ENCODE measurements at regions not wholly inside any gene's neighbourhood (a gene's known extent, or its start where the extent isn't known, plus 50 kb on each side); places are given as distances from the start of the nearest gene placed in this dataset.
"Not testable (repeated sequence)": the region's sequence is repeated elsewhere in the genome, so short reads cannot be mapped to it uniquely, and the experiment has no call there.

- DNase-seq (ENCODE audit: low read depth, low spot score): no peak
- TF ChIP-seq ZNF274 (IDR thresholded peaks at IDR 0.05; ENCODE audit: low read depth, low read length): no peak
- TF ChIP-seq YY1 (IDR thresholded peaks at IDR 0.05; ENCODE audit: insufficient read depth, insufficient read length): no peak
- TF ChIP-seq SUZ12 (IDR thresholded peaks at IDR 0.05; ENCODE audit: extremely low read depth, insufficient read depth, insufficient read length): no peak
- no peaks in the 10 kb centered on the region for H3K27me3 ChIP-seq (ENCODE audit: insufficient read depth, insufficient read length)
- H3K36me3 ChIP-seq (ENCODE audit: insufficient read depth, insufficient read length, low read length): no peaks in the 10 kb centered on the region
- H3K4me3 ChIP-seq (ENCODE audit: insufficient read length, low read depth): no peak overlapping the region
- no peak overlapping the region for H3K9ac ChIP-seq (ENCODE audit: insufficient read length, low read depth)
- H3K9me3 ChIP-seq (ENCODE audit: insufficient read depth, low read length): no peaks in the 10 kb centered on the region
- H3K4me1 ChIP-seq (ENCODE audit: insufficient read depth, insufficient read length): no peaks in the 10 kb centered on the region
Observed at GRCh38 chr6:135116571-135116970, 61.9 kb upstream of the HBS1L start.

- Histone ChIP-seq H3K9me3 (ENCODE audit: insufficient read depth, low read length) (no peaks in the 10 kb centered on the region), H3K36me3 (ENCODE audit: insufficient read depth, insufficient read length, low read length) (no peaks in the 10 kb centered on the region), H3K9ac (ENCODE audit: insufficient read length, low read depth) (no peak overlapping the region), H3K27me3 (ENCODE audit: insufficient read depth, insufficient read length) (no peaks in the 10 kb centered on the region), H3K4me3 (ENCODE audit: insufficient read length, low read depth) (no peak overlapping the region), H3K4me1 (ENCODE audit: insufficient read depth, insufficient read length) (no peaks in the 10 kb centered on the region)
- DNase-seq (ENCODE audit: low read depth, low spot score): no peak
- TF ChIP-seq SUZ12 (IDR thresholded peaks at IDR 0.05; ENCODE audit: extremely low read depth, insufficient read depth, insufficient read length) (no peak), ZNF274 (IDR thresholded peaks at IDR 0.05; ENCODE audit: low read depth, low read length) (no peak), YY1 (IDR thresholded peaks at IDR 0.05; ENCODE audit: insufficient read depth, insufficient read length) (no peak)
Observed at GRCh38 chr6:135115834-135116233, 61.2 kb upstream of the HBS1L start.

- H3K4me1 ChIP-seq (ENCODE audit: insufficient read depth, insufficient read length): no peaks in the 10 kb centered on the region
- H3K27me3 ChIP-seq (ENCODE audit: insufficient read depth, insufficient read length): no peaks in the 10 kb centered on the region
- no peaks in the 10 kb centered on the region for H3K9me3 ChIP-seq (ENCODE audit: insufficient read depth, low read length)
- no peaks in the 10 kb centered on the region for H3K36me3 ChIP-seq (ENCODE audit: insufficient read depth, insufficient read length, low read length)
- TF ChIP-seq SUZ12 (IDR thresholded peaks at IDR 0.05; ENCODE audit: extremely low read depth, insufficient read depth, insufficient read length): no peak
- no peak overlapping the region for H3K4me3 ChIP-seq (ENCODE audit: insufficient read length, low read depth)
- no peak for DNase-seq (ENCODE audit: low read depth, low spot score)
- no peak overlapping the region for H3K9ac ChIP-seq (ENCODE audit: insufficient read length, low read depth)
Observed at GRCh38 chr6:135115411-135115810, 60.8 kb upstream of the HBS1L start.

- no peaks in the 10 kb centered on the region for H3K4me1 ChIP-seq (ENCODE audit: insufficient read depth, insufficient read length)
- no peak for TF ChIP-seq YY1 (IDR thresholded peaks at IDR 0.05; ENCODE audit: insufficient read depth, insufficient read length)
- no peak for TF ChIP-seq SUZ12 (IDR thresholded peaks at IDR 0.05; ENCODE audit: extremely low read depth, insufficient read depth, insufficient read length)
- H3K9me3 ChIP-seq (ENCODE audit: insufficient read depth, low read length): no peaks in the 10 kb centered on the region
- H3K4me3 ChIP-seq (ENCODE audit: insufficient read length, low read depth): no peak overlapping the region
- H3K9ac ChIP-seq (ENCODE audit: insufficient read length, low read depth): no peak overlapping the region
- no peaks in the 10 kb centered on the region for H3K36me3 ChIP-seq (ENCODE audit: insufficient read depth, insufficient read length, low read length)
- H3K27me3 ChIP-seq (ENCODE audit: insufficient read depth, insufficient read length): no peaks in the 10 kb centered on the region
- no peak for DNase-seq (ENCODE audit: low read depth, low spot score)
Observed at GRCh38 chr6:135114355-135115145, 59.9 kb upstream of the HBS1L start.

- no peak for TF ChIP-seq YY1 (IDR thresholded peaks at IDR 0.05; ENCODE audit: insufficient read depth, insufficient read length)
- no peak for TF ChIP-seq SUZ12 (IDR thresholded peaks at IDR 0.05; ENCODE audit: extremely low read depth, insufficient read depth, insufficient read length)
- TF ChIP-seq ZNF274 (IDR thresholded peaks at IDR 0.05; ENCODE audit: low read depth, low read length): no peak
- Histone ChIP-seq H3K36me3 (ENCODE audit: insufficient read depth, insufficient read length, low read length) (no peaks in the 10 kb centered on the region), H3K4me1 (ENCODE audit: insufficient read depth, insufficient read length) (no peaks in the 10 kb centered on the region), H3K4me3 (ENCODE audit: insufficient read length, low read depth) (no peak overlapping the region), H3K9ac (ENCODE audit: insufficient read length, low read depth) (no peak overlapping the region), H3K9me3 (ENCODE audit: insufficient read depth, low read length) (no peaks in the 10 kb centered on the region), H3K27me3 (ENCODE audit: insufficient read depth, insufficient read length) (no peaks in the 10 kb centered on the region)
- no peak for DNase-seq (ENCODE audit: low read depth, low spot score)
Observed at GRCh38 chr6:135113860-135114259, 59.2 kb upstream of the HBS1L start.

GRCh38 chr6:135112951-135113350 lies 58.3 kb upstream of the HBS1L start:
- not testable (repeated sequence) for H3K4me3 ChIP-seq (ENCODE audit: insufficient read length, low read depth); H3K36me3 ChIP-seq (ENCODE audit: insufficient read depth, insufficient read length, low read length); H3K9ac ChIP-seq (ENCODE audit: insufficient read length, low read depth); H3K4me1 ChIP-seq (ENCODE audit: insufficient read depth, insufficient read length); H3K9me3 ChIP-seq (ENCODE audit: insufficient read depth, low read length); DNase-seq (ENCODE audit: low read depth, low spot score); H3K27me3 ChIP-seq (ENCODE audit: insufficient read depth, insufficient read length)

- DNase-seq (ENCODE audit: low read depth, low spot score); H3K9ac ChIP-seq (ENCODE audit: insufficient read length, low read depth); H3K4me1 ChIP-seq (ENCODE audit: insufficient read depth, insufficient read length): not testable (repeated sequence)
Observed at GRCh38 chr6:135110261-135110781, 55.7 kb upstream of the HBS1L start.

GRCh38 chr6:135109761-135110160 lies 55.1 kb upstream of the HBS1L start:
- no peak for TF ChIP-seq YY1 (IDR thresholded peaks at IDR 0.05; ENCODE audit: insufficient read depth, insufficient read length)
- Histone ChIP-seq H3K9ac (ENCODE audit: insufficient read length, low read depth) (no peak overlapping the region), H3K4me1 (ENCODE audit: insufficient read depth, insufficient read length) (no peaks in the 10 kb centered on the region), H3K36me3 (ENCODE audit: insufficient read depth, insufficient read length, low read length) (no peaks in the 10 kb centered on the region), H3K9me3 (ENCODE audit: insufficient read depth, low read length) (no peaks in the 10 kb centered on the region), H3K4me3 (ENCODE audit: insufficient read length, low read depth) (no peak overlapping the region), H3K27me3 (ENCODE audit: insufficient read depth, insufficient read length) (no peaks in the 10 kb centered on the region)
- no peak for DNase-seq (ENCODE audit: low read depth, low spot score)

More at GRCh38 chr6:135110261-135110781, 55.7 kb upstream of the HBS1L start:
- H3K4me3 ChIP-seq (ENCODE audit: insufficient read length, low read depth); H3K27me3 ChIP-seq (ENCODE audit: insufficient read depth, insufficient read length); H3K9me3 ChIP-seq (ENCODE audit: insufficient read depth, low read length); H3K36me3 ChIP-seq (ENCODE audit: insufficient read depth, insufficient read length, low read length): not testable (repeated sequence)

Measured in NT2/D1 (cell line).